ENCODE measurements at regions not wholly inside any gene's neighbourhood (a gene's known extent, or its start where the extent isn't known, plus 50 kb on each side); places are given as distances from the start of the nearest gene placed in this dataset.

DNA sequence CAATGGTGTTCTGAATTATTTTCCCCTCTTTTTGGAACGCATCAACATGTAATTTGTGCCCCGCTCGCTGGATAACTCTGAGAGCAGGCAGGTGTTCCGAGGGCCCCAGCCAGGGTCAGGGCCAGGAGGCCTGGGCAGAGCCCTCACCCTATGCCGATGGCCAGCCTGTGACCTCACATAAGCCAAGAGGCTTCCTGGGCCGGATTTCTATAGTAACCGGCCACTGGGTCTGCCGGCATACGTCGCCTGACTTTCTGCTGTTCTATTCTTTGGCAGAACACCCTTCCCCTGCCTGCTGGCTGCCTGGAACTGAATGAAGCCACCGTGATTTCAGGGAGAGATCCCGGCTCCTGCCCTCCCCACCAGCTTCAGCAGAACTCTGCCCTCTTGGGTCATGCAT, 375.2 kb downstream of the SHANK2 start:
- TF ChIP-seq, protein P1, sequence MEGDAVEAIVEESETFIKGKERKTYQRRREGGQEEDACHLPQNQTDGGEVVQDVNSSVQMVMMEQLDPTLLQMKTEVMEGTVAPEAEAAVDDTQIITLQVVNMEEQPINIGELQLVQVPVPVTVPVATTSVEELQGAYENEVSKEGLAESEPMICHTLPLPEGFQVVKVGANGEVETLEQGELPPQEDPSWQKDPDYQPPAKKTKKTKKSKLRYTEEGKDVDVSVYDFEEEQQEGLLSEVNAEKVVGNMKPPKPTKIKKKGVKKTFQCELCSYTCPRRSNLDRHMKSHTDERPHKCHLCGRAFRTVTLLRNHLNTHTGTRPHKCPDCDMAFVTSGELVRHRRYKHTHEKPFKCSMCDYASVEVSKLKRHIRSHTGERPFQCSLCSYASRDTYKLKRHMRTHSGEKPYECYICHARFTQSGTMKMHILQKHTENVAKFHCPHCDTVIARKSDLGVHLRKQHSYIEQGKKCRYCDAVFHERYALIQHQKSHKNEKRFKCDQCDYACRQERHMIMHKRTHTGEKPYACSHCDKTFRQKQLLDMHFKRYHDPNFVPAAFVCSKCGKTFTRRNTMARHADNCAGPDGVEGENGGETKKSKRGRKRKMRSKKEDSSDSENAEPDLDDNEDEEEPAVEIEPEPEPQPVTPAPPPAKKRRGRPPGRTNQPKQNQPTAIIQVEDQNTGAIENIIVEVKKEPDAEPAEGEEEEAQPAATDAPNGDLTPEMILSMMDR (IDR thresholded peaks at IDR 0.05; ENCODE audit: poor library complexity): no peak
- TF ChIP-seq EZH2 (IDR thresholded peaks at IDR 0.05; ENCODE audit: borderline replicate concordance) (no peak), EZH2phosphoT487 (IDR thresholded peaks at IDR 0.05; ENCODE audit: low read depth, severe bottlenecking, unreplicated experiment) (no peak)
